ENCODE measurements at regions not wholly inside any gene's neighbourhood (a gene's known extent, or its start where the extent isn't known, plus 50 kb on each side); places are given as distances from the start of the nearest gene placed in this dataset.

- TF ChIP-seq CTCF (IDR thresholded peaks at IDR 0.05), result no peak
- TF ChIP-seq POLR2A (IDR thresholded peaks at IDR 0.05), result no peak
Measured at GRCh38 chr11:76293189-76293631, 86.9 kb upstream of the WNT11 start.
